ENCODE measurements at regions not wholly inside any gene's neighbourhood (a gene's known extent, or its start where the extent isn't known, plus 50 kb on each side); places are given as distances from the start of the nearest gene placed in this dataset.

DNA sequence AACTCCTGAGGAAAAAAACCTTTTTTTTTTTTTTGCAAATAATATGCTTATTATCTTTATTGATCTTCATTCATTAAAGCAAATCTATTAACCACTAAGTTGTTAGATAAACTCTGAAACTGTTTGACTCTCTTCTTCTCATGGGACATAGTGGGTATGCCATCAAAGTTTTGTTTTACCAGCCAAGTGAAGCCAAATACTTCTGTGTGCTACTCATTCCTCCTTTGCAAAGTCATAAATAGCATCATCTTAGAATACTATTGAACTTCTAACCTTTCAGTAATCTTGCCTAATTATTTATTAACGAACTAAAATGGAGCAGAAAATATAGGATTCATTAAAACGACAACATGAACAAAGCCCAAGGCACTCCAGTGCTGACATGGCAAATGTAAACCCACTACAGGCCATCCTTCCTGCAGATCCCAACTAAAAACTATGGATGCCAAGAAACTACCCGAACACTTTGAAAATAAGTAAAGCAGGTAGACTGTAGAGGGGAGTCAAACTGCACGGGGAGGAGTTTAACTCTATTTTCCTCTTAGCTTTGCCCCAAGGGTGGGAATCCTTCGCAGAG is 61.2 kb upstream of the ODAD2 start:
- DNase-seq (ENCODE audit: low read depth, low spot score) = no peak

DNA sequence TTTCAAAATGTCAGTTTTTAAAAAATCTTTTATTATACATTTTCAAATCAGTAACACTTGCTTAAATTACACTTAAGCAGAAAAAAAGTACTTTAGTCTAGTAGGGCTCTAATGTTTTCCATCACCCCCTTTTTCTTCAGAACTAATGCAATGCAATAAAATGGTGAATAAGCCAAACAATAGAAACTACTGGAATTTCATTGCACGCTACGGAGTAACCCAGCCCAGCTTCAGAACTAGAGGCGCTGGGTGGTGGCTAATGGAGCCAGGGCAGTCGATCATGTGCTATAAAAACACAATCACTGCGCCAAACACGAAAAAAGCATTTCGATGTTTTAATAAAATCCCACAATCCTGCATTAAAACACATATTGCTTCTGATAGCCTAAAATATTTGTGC is 59.9 kb upstream of the ODAD2 start:
- no peak for DNase-seq (ENCODE audit: low read depth, low spot score)

DNA sequence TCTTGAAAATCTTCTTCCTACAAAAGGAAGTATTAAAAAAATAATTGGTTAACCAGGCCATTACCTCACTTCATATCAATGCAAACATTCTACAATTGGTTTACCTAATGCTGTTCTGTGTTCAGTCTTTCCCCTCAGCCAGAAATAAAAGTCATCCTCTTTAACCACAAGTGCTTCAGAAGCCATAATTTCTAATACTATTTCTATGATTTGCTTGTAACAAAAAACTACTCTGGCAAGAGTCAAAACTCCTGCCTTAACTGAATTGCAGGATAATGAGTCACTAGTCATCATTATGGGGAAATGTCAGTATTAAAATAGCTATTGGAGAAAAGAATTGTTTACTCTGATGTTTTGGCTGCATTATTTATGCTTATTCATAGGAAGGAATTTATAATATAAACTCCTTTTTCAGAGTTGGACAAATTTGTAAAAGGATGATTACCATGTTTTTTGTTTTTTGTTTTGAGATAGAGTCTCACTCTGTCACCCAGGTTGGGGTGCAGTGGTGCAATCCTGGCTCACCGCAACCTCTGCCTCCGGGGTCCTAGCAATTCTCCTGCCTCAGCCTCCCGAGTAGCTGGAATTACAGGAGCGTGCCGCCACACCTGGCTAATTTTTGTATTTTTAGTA is 55.5 kb upstream of the ODAD2 start:
- no peak for DNase-seq (ENCODE audit: low read depth, low spot score)

DNA sequence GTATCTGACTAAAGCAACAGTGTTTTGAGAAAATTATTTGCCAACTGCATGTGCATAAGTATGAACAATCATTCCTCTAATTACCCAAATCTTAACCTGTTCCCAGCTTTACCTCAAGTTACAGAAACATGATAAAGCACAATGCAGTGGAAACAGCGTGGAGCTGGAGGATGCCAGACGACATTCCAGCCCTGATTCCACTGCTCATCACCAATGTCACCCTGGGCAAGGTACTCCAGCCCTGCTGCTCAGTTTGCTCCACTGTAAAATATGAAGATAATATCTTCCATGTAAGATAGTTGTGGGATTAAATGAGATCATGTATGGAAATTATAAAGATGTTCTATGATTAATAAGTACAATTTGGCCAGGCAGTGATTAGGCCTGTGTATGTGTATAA is 50.4 kb upstream of the ODAD2 start:
- no peak for DNase-seq (ENCODE audit: low read depth, low spot score)

Data from brain pericyte (primary cell).